Neural progenitor cell (in vitro differentiated cells): ENCODE measurements at regions not wholly inside any gene's neighbourhood (a gene's known extent, or its start where the extent isn't known, plus 50 kb on each side); places are given as distances from the start of the nearest gene placed in this dataset.

Experiments
- CTCF ChIP-seq: fragments of 200-600 bp; sonication (generic); IDR thresholded peaks from 2 replicates; pipeline ENCODE4 v1.5.1; 2017; ENCODE audit warnings: antibody characterized with exemption, mild to moderate bottlenecking
- EZH2 ChIP-seq: fragments of 200-600 bp; sonication (generic); IDR thresholded peaks from 2 replicates; pipeline ENCODE4 v1.6.1; 2017; ENCODE audit warnings: antibody characterized with exemption, mild to moderate bottlenecking, moderate library complexity

- TF ChIP-seq CTCF (no peak), EZH2 (no peak)
Measured at GRCh38 chr11:54985731-54986130, 276.2 kb upstream of the TRIM48 start.
